T1000 (cell line): ENCODE measurements at regions not wholly inside any gene's neighbourhood (a gene's known extent, or its start where the extent isn't known, plus 50 kb on each side); places are given as distances from the start of the nearest gene placed in this dataset.

ENCODE experiments used
- DNase-seq: peaks from one replicate; lab custom pipeline; 2025; ENCODE audit warnings: mixed read lengths; lab: John Stamatoyannopoulos, UW

DNA sequence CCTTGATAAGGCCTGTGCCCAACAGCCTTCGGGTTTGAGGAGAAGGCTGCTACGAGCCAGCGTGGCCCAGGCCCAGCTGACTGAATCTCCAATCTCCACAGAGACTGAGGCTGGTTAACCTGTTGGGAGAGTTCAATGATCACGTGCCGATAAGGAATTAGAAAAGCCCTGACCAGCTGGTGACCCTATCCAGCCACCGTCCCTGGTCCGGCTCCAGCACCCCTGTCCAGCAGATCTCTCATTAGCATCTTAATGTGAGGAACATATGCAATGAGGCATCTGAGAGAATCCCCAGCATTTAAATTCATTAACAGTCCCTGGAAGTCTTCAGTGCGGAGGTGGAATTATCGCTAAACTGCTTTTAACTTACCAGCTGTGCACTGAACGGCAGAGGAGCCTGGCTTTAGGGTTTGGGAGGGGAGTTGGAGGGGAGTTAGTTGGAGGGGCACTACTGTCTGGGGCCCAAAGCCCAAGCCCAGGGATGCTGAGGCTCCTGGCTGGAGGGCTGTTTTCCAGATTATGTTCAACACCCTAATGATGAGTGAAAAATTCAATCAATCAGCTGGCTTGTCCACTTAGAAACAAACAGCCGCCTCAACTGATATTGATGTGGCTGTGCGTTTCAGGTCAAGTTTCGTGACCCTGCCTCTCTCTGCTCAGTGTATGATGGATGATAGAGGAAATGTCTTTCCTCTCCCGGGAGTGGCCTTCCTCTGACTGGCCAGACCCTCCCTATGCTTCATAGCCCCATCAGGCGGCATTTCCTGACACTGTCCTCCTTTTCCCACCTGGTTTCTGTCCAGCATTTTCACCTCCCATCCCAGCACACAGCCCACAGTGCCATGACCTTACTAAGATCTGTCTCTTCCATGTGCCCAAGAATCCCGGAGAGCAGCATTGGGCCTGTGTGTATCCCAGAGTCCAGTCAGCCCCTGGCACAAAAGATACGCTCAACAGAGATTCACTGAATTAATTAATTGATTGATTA is 184.5 kb downstream of the CCT6B start:
- DNase-seq = no peak

DNA sequence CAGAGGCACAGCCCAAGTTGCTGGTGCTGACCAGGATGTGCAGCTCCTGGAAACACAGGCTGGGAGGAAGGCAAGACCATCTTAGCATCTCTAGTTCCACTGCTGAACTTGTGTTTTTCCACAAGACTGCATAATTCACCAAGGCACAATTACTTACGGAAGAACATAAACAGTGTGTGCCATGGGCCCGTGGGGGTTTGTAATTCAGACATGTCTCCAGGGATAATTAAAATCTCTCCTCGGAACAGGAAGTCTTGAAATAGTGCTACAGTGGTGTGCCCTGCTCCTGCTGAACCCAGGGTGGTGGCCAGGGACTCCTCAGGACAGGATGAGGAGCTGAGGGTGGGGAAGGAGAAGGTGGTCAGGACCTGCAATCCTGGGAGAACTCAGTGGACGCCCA is 188.2 kb downstream of the CCT6B start:
- DNase-seq = no peak

DNA sequence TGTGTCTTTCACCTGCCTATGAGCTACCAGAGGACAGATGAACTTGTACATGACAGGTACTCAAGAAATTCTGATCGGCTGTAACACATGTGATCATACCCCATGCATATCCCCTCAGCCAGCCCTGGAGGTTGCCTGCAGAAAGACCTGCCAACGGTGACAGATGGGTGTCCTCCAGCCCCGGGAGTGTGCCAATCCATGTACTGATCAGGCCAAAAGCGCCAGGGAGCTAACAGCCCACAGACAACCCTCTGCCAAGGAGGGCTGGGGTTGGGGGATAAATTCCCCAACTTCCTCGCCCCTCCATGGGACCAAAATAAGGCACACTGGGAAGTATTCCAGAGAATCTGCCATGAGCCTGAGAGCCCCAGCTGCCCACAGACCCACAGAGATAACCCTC is 189.4 kb downstream of the CCT6B start:
- DNase-seq = no peak

DNA sequence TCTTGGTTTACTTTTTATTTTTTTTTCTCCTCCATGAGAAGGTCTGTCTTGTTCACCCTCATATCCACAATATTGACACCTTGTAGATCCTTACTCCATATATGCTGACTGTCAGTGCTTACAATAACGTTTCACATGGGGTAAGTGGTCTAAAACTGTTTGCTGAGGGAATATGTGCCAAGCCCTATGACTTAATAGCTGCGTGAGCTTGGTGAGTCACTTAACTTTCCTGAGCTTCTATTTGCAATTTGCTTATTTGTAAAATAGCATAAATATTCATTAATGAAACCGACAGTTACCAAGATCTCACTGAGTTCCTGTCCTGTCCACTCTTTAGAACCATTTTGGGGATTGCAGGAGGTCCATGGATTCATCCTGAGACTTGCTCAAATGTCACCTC is 190.7 kb downstream of the CCT6B start:
- DNase-seq = no peak

DNA sequence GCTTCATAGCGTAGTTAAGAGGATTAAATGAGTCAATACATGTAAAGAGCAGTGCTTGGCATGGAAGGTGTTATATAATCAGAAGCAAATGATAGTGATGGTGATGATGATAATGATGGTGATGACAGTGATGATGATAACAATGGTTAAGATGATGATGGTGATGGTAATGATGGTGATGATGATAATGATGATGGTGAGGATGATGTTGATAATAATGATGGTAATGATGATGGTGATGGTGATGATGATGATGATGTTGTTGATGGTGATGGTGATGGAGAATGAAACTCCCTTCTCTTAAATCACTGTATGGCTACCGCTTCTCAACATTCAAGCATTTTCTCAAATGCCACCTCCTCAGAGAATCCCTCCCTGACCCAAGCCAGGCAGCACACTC is 190.5 kb downstream of the TMEM132E start:
- no peak for DNase-seq

DNA sequence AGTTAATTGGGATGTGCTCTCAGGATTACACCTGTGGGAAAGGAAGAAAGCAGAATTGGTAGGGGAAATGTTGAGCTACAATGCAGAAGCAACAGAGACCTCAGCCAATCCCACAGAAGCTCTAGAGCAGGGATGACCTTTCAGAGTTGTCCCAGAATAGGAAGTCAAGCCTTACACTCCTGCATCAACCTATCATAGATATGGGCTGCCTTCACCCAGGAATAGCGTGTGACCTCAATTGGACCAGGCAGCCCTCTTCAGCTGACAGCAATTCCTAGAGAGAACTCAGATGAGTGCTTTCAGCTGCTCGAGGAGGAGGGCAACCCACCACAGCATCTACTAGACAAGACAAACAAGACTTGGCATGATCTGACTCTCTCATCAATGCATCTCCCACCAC is 189.7 kb downstream of the TMEM132E start:
- no peak for DNase-seq

DNA sequence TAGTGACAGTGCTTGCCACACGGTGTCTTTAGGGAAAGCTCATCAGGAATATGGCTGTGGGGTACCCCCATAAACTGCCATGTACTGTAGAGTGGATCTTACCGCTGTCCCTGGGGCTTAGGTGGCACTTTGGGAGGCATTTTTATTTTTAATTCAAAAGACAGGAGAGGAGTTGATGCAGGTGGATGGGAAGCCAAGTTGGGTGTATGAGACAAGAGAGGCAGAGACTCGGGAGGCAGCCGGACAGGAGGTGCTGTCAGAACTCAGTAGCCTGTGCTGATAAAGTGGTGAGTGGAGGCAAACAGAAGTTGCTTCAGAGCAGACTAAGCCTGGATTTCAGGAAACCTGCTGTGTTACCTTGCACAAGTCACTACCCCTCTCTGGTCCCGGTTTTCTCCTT is 185.9 kb downstream of the TMEM132E start:
- DNase-seq = no peak

DNA sequence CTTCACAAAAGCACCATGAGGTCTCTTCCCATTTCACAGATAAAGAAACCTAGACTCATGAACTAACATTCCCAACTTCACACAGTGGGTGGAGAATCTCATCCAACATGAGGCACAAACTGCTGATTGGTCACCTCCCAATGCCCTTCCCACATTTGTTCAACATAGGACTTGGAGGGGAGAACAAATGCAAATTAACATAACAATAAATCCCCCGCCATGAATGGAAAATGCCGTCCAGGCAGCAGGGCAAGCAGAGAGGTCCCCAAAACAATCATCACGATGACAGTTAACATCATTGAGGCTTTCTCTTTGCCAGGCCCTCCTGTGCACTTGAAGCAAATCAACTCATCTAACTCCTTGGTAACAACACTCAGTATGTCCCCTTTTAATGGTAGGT is 185.3 kb downstream of the TMEM132E start:
- DNase-seq = no peak

DNA sequence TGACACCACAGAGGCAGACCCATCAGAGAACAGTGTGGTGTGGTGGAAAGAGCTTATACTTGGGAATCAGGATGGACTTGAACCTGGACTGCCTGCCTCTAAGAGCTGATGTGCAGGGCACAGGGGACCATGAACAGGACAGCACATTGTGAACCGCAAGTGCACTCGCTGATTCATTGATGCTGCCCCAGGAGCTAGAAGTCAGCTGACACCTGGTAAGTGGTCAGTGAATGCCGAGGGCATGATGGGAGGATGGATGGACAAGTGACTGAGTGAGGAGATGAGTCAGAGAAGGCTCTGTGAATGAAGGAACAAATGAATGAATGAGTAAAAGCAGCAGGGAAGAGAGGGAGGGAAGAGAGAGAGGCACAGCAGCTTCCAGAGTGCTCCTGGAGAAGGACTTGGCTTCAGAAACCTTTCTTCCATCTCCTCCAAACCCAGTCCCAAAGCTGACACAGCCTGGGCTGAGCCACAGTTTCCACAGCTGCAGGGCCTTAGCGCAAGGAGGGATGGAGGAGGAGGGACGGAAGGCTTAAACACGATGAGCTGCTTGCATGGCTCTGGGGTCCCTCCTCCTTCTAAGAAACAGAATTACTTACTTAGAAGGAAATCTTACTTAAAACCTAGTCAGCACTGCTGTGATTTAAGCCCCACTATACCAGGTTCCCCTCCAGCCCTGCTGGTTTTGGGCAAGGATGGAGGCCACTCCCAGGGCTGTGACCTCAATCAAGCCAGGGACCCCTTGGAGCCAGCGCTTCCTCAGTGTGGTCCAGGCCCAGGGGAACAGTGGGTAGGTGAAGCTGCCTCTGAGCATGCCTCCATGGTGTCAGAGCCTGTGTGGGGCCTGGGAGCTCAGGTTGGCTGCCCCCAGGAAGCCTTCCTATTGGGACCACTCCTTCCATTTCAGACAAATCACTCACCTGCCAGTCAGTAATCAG is 184.6 kb downstream of the TMEM132E start:
- no peak for DNase-seq

DNA sequence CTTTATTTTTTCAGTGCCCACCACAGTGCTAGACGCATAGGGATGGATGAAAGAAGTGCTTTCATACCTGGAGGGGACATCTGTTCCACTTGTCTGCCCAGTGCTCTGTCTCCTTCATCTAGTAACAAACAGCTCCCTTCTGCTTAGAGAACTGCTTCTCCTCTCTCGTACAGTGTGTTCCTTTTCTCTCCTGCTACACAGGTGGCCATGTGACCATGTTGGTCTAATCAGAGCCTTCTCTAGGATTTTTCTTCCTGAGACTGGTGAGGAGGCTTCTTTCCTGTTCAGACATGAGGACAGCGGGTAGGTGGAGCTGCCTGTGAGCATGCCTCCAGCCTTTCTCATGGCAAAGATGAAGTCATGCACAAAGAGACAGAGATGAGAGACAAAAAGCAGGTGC is 182.7 kb downstream of the TMEM132E start:
- no peak for DNase-seq

DNA sequence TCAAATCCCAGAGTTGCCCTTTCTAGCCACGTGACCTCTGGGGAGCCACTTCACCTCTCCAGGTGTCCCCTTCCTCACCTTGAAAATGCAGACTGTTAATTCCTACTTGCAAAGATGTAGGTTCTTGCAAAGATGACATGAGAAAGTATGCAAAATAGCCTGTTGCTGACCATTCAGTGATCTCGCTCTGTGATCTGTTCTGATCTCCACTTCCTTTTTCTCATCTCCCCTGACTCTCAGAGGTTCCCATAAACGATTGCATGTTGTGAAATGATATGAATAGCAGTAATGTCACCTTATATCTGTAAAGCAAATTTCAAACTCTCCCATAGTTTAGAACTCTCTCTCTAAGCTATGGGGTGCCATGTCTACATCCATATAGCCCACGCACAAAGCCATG is 182.3 kb downstream of the TMEM132E start:
- no peak for DNase-seq

DNA sequence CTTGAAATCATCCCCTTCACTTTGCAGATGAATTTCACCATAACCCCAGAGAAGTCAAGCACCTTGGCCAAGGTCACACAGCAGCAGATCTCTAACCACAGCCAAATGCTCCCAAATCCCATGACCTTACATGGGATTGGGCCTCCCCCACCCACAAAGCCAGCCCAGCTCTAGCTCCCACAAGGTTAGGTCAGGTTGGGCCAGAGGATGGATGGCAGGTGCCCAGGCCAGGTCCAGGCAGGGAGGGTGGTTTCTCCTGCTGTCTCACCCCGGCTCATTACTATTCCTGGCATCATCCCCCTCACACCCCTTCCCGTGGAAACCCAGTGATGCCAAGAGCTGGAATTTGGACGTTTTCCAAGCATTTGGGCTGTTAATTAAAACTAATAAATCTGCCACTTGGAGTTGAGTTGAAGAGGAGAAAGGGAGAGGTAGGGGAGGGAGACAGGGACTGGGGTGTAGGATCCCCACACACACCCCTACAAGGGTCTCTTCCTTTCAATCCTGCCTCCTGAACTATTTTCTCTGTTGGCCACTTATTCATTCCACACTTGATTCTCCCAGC is 181.6 kb downstream of the TMEM132E start:
- no peak for DNase-seq

DNA sequence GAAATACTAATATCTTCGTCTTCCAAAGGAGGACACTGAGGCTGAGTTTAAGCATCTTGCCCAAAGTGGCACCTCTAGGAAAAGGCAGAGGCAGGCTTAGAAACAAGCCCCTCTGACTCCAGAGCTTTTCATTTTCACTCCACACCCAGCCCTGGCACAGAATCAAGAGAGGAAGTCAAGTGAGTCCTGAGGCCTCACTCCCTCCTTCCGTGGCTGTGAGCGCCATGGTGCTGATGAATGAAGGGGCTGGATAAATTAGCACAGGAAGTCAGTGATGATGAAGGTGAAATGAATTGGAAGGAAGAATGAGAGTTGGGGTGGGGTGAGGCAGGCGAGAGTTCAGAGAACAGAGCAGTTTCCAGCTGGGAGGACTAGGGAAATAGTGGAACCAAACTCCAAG is 179.3 kb downstream of the TMEM132E start:
- no peak for DNase-seq

DNA sequence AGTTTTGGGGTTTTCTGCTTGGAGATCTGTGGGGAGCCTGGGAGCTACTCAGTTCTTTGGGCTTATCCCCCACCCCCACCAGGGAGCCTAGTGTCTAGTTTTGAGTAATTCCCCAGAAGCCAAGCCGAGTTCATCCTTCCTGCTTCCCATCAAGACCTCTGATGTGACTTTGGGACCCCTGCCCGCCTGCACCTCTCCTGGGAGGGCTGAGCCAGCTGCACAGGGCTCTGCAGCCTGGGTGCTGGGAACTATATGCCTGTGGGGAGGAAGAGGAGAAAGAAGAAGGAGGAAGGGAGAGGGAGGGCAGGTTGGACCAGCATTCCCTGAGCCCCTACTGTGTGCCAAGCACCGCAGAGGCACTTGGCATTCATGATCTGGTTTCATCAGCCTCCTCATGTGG is 178.9 kb downstream of the TMEM132E start:
- no peak for DNase-seq

DNA sequence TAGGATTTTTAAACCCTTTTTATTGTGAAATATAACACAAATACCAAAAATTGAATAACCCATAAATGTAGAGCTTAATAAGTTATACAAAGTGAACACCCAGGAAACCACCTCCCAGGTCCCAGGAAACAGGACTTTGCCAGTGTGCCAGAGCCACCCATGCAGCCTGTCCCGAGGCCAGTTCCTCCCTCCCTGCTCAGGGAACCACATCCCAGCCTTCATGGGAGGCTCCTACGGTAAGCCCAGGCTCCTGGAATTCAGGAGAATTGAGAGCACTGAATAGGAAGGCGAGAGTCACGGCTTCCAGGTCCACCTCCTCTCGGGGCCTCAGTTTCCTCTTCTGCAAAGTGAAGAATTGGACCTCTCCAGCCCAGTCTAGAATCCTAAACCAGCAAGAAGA is 178.2 kb downstream of the TMEM132E start:
- no peak for DNase-seq

DNA sequence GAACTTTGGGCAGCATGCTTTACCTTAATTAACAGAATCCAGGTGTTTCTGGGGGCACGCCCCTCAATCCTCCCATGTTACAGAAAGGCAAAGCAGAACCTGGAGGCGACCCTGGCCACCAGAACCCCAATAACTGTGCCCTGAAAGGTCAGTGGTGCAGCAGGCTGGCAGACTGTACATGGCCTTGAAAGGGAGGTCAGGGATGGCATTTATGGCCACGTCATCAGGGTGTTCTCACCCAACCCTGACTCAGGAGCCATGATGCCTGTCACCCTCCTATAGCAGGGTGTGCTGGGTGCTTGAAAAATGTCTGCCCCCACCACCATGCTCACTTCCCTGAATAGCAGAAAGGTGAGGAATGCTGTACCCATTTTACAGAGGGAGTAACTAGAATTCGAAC is 177.7 kb downstream of the TMEM132E start:
- DNase-seq = no peak

DNA sequence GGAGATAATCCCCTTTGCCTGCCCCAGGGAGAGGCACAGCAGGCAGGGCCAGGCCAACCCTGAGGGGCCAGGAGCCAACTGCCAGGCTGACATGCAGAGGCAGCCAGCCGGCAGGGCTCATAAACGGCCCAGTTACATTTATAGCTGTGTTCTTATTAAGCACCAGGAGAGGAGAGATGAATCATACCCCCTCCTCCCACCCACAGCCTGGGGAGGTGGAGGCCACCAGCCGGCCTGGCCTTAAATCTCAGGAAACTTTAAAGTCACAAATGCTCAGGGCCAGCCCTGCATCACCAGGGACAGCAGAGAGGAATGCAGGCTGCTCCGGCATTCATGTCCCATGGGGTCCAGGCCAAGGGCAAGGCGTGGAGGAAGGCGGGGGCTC is 177.2 kb downstream of the TMEM132E start:
- no peak for DNase-seq

DNA sequence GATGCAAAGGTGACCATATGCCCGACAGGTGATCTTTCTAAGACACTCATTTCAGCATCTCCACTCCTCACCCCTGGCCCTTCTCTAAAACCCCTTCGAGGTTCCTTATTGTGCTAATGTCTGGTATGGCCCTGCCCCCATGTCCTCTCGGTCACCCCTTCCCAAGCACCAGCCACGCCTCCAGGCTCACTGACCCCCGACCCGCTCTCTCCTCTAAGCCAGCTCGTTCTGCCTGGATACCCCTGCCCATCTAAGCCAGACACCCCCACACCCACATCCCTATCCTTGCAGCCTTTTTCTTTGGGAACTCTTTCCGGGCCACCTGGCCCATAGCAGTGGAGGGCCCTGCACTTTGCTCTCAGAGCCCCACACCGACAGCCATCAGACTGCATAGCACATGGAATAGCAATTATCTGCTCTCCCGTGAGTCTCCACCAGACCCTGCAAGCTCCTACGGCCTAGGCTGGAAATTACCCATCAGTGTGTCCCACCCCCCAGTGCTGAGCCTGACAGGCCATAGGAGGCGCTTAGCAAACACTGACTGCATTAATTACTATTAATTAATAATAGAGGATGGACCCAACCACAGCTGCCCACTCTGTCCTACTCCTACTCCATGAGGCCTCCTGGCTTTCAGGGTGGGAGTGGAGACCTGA is 176.7 kb downstream of the TMEM132E start:
- no peak for DNase-seq

DNA sequence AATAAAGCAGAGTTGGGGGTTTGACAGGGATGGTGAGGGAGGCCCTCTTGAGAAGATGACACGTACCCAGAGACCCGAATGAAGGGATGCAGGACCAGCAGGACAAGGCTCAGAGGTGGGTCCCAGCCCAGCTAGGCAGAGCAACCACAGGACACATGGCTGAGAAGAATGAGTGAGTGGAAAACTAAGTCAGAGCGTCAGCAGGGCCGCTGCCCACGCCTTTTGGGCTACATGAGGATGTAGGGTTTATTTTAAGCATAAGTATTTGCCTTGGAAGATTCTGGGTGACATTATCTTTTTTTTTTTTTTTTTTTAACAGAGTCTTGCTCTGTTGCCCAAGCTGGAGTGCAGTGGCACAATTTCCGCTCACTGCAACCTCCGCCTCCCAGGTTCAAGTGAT is 176.0 kb downstream of the TMEM132E start:
- no peak for DNase-seq

DNA sequence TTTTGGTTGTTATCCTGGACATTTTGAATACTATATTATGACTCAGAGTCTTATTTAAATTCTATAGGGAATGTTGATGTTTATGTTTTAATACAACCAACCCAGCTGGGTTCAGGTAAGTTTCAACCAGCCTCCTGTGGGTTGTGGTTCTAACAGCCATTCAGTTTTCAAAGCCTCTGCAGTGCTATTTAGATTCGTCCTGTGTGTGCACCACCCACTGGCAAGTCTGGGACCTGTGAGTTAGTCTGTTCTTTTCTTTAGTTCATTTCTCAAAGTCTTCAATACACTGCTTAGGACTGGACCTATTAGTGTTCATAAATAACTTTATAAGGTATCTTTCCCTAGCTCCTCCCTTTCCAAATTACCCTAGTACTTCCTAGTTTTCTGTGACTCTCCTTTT is 170.6 kb downstream of the TMEM132E start:
- no peak for DNase-seq

DNA sequence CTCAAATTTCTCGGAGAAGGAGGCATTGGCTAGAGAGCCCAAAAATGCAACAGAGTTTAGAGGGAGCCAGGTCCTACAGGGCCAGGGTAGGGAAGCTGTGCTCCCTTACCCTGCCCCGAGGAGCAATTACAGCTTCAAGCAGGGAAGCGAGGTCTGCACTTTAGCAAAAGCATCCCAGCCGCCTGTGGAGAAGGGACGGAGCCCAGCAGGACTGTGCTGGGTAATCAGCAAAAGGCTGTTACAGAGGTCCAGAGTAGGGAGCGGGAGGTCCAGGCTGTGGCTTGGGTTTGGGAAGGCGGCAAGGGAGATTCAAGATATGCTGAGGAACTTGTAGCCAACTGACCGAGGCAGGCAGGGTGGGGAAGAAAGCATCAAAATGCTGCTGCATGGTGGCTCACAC is 162.6 kb downstream of the TMEM132E start:
- no peak for DNase-seq
